Tibial nerve (tissue), 4 donors: ENCODE measurements at regions not wholly inside any gene's neighbourhood (a gene's known extent, or its start where the extent isn't known, plus 50 kb on each side); places are given as distances from the start of the nearest gene placed in this dataset.

Source experiments
- DNase-seq, 2 donors: peaks; one replicate each; pipeline ENCODE4 v3.0.0-alpha.2; 2019; ENCODE audit warnings: low spot score in 2 of 2
- H3K27ac ChIP-seq, 4 donors: fragments of 200-600 bp; sonication (generic) in 3 of 4; one replicate each; pipeline ENCODE4 v1.5.1; 2017 to 2019; ENCODE audit warnings: mild to moderate bottlenecking in 1 of 4
- H3K27me3 ChIP-seq, 2 donors: fragments of 200-600 bp; sonication (generic) in 1 of 2; one replicate each; pipeline versions ENCODE4 v1.5.1 to v1.6.0; 2017 to 2019
- H3K36me3 ChIP-seq, 3 donors: fragments of 200-600 bp; sonication (generic); one replicate each; pipeline ENCODE4 v1.5.1; 2018 to 2019
- H3K4me1 ChIP-seq, 4 donors: fragments of 200-600 bp; sonication (generic) in 3 of 4; one replicate each; pipeline ENCODE4 v1.5.1; 2017 to 2019
- H3K4me3 ChIP-seq, 4 donors: fragments of 200-600 bp; sonication (generic) in 3 of 4; one replicate each; pipeline ENCODE4 v1.5.1; 2017 to 2019; ENCODE audit warnings: mild to moderate bottlenecking in 1 of 4, moderate library complexity in 1 of 4
- H3K9me3 ChIP-seq, 4 donors: fragments of 200-600 bp; sonication (generic) in 3 of 4; one replicate each; pipeline ENCODE4 v1.5.1; 2017 to 2019
- EP300 ChIP-seq, 2 donors: sonication (generic); formaldehyde crosslinking; IDR thresholded peaks; one replicate each; pipeline ENCODE4 v1.6.1; 2017; ENCODE audit warnings: antibody characterized with exemption in 2 of 2, mild to moderate bottlenecking in 1 of 2
- POLR2A ChIP-seq, 2 donors: fragments of 450-650 bp; IDR thresholded peaks; one replicate each; pipeline ENCODE4 v1.6.1; 2017; ENCODE audit warnings: antibody characterized with exemption in 2 of 2, mild to moderate bottlenecking in 2 of 2, moderate library complexity in 2 of 2
- WGBS, 2 donors: methylation state at CpG; one replicate each; pipeline ENCODE4 v1.1.5; 2018; 5-methylcytosine and 5-hydroxymethylcytosine counted together
- TF ChIP-seq, protein P1 (sequence below), 5 experiments: fragments of 200-600 bp in 3 of 5; fragments of 450-650 bp in 2 of 5; sonication (generic) in 3 of 5; IDR thresholded peaks; one replicate each; pipeline ENCODE4 v1.5.1; 2016 to 2019; ENCODE audit warnings: antibody characterized with exemption in 5 of 5, mild to moderate bottlenecking in 3 of 5, moderate library complexity in 2 of 5

DNA sequence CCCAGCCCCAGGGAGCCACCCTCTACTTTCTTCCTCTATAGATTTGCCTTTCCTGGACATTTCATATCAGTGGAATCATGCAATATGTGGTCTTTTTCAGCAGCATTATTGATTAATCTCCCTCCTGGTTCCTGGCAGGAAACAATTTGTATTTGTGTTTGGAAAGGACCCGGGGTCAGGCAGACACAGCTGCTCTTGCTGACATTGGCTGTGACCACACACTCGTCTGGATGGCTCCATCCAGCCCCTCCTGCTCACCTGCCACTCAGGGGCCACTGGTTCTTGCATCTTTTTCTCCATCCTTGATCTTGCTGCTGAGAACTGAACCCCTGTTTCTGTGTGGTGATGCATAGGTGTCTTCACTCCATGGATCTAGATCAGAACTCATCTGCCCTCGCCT, 176.6 kb upstream of the MKI67 start:
- H3K27ac ChIP-seq, result no peak overlapping the region
- no peak overlapping the region for H3K4me3 ChIP-seq
- WGBS, 2 donors, result 58 to 64% methylated on average over 3 of the region's 3 CpGs
- TF ChIP-seq EP300 (IDR thresholded peaks at IDR 0.05) (no peak), POLR2A (IDR thresholded peaks at IDR 0.05) (no peak)
- TF ChIP-seq, protein P1, sequence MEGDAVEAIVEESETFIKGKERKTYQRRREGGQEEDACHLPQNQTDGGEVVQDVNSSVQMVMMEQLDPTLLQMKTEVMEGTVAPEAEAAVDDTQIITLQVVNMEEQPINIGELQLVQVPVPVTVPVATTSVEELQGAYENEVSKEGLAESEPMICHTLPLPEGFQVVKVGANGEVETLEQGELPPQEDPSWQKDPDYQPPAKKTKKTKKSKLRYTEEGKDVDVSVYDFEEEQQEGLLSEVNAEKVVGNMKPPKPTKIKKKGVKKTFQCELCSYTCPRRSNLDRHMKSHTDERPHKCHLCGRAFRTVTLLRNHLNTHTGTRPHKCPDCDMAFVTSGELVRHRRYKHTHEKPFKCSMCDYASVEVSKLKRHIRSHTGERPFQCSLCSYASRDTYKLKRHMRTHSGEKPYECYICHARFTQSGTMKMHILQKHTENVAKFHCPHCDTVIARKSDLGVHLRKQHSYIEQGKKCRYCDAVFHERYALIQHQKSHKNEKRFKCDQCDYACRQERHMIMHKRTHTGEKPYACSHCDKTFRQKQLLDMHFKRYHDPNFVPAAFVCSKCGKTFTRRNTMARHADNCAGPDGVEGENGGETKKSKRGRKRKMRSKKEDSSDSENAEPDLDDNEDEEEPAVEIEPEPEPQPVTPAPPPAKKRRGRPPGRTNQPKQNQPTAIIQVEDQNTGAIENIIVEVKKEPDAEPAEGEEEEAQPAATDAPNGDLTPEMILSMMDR (IDR thresholded peaks at IDR 0.05), result no peak
- H3K36me3 ChIP-seq, result no peaks in the 10 kb centered on the region
- no peaks in the 10 kb centered on the region for H3K4me1 ChIP-seq
- no peak for DNase-seq
- H3K9me3 ChIP-seq, result peaks cover 0 to 9% (median 0%) of the 10 kb centered on the region in 4 donors
- H3K27me3 ChIP-seq, result no peaks in the 10 kb centered on the region

DNA sequence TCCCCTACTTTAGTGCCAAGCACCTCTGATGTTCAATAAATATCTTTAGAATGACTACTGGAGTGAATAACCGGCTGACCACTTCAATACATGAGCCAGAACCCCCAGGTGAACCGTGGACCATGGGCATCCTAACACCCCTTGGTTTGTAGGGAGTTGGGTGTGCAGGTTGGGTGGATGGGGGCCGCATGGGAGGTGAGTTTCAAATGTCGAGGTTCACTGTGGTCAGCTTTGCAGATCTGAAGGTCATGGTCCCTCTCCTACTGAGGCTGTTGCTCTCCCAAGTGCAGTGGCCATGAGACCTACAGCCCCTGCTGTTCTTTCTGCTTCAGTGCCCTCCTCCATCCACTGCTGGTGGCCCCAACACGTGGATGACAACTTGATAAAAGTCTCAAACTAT, 178.0 kb upstream of the MKI67 start:
- no peak for DNase-seq
- Histone ChIP-seq H3K4me3 (no peak overlapping the region), H3K36me3 (no peaks in the 10 kb centered on the region), H3K9me3 (peaks cover 0 to 9% (median 0%) of the 10 kb centered on the region in 4 donors), H3K27ac (no peak overlapping the region), H3K4me1 (no peaks in the 10 kb centered on the region), H3K27me3 (no peaks in the 10 kb centered on the region)
- TF ChIP-seq, protein P1 (IDR thresholded peaks at IDR 0.05), result no peak
- no peak for TF ChIP-seq POLR2A (IDR thresholded peaks at IDR 0.05)
- TF ChIP-seq EP300 (IDR thresholded peaks at IDR 0.05), result no peak
- 85 to 88% methylated on average over 5 of the region's 5 CpGs for WGBS, 2 donors

DNA sequence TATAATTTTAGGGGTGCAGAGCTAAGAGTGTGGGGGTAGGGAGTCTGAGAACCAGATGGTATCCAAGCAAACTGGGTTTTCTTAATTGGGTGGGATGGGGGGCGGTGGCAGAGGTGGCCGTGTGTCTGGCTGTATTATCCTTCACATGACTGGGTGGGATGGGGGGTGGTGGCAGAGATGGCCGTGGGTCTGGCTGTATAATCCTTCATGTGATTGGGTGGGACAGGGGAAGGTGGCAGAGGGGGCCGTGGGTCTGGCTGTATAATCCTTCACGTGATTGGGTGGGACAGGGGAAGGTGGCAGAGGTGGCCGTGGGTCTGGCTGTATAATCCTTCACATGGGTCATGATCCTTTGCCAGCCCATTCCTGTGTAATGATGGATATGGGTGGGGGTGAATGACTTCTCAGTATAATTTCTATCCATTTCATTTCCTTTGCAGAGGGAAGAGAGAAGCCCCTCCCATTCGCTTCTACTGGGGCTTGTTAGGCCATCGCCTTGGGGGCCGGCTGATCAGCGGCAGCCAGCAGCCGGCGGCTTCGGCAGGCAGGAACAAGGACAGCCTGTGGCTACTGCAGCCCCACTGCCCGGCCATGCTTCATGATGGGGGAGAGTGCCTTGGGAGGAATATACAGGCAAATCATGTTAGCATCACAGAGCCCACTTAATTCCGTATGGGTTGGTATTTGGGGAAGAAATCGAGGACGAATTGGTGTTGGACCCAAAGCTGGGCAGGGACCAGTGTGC, 179.6 kb upstream of the MKI67 start:
- WGBS, 2 donors, result 68 to 81% methylated on average over 15 to 17 of the region's 17 CpGs
- no peak for DNase-seq

DNA sequence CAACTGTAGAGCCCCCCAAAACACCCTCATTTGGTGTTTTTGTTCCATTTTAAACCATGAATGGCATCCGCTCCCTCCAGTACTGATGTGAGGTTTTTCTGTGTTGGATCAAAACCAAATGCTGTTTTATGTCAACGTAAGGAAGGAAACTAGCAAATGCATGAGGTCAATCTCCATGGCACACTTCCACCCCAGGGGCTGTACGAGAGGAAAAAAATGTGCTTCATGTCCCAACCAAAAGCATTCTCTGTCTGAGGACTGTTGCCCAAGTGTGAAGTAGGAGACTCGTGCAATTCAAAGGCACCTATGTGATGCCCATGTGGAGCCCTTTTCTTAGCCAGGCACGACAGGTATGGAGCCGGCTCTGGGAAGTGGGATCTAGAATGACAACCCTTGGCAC, 180.3 kb upstream of the MKI67 start:
- WGBS, 2 donors, result 60 to 64% methylated on average over 6 of the region's 6 CpGs

More for the DNA sequence above, 179.6 kb upstream of the MKI67 start:
- no peak overlapping the region for H3K27ac ChIP-seq
- no peaks in the 10 kb centered on the region for H3K4me1 ChIP-seq
- H3K4me3 ChIP-seq, result no peak overlapping the region
- no peaks in the 10 kb centered on the region for H3K36me3 ChIP-seq
- peaks cover 0 to 9% (median 0%) of the 10 kb centered on the region in 4 donors for H3K9me3 ChIP-seq
- no peaks in the 10 kb centered on the region for H3K27me3 ChIP-seq
- TF ChIP-seq POLR2A (IDR thresholded peaks at IDR 0.05) (no peak), EP300 (IDR thresholded peaks at IDR 0.05) (no peak)
- TF ChIP-seq, protein P1 (IDR thresholded peaks at IDR 0.05), result no peak

DNA sequence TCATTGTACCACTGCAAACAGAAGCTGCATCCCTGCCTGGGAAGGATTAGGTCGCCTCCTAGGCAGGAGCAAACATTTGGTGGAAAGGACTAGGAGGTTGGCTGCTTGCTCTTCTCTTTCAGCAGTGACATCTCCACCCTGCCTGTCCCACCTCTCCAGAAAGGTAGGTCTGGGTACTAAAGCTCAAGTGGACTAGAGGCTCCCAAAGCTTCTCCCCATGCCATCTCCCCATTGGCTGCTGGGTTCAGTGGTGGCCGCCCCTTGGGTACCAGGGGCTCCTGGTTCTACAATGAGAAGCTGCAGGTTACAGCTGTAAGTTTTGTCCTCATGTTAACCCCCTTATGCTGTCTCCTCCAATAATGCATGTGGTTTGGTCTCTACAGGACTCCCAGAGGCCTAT, 180.7 kb upstream of the MKI67 start:
- no peak for DNase-seq
- 88 to 92% methylated on average over 2 of the region's 2 CpGs for WGBS, 2 donors
- Histone ChIP-seq H3K4me1 (no peaks in the 10 kb centered on the region), H3K9me3 (peaks cover 0 to 2% (median 0%) of the 10 kb centered on the region in 4 donors), H3K27ac (no peak overlapping the region), H3K4me3 (no peak overlapping the region), H3K27me3 (no peaks in the 10 kb centered on the region), H3K36me3 (no peaks in the 10 kb centered on the region)
- no peak for TF ChIP-seq POLR2A (IDR thresholded peaks at IDR 0.05)
- TF ChIP-seq, protein P1 (IDR thresholded peaks at IDR 0.05), result no peak
- no peak for TF ChIP-seq EP300 (IDR thresholded peaks at IDR 0.05)

More for the DNA sequence above, 180.3 kb upstream of the MKI67 start:
- H3K27me3 ChIP-seq, result no peaks in the 10 kb centered on the region
- no peak overlapping the region for H3K4me3 ChIP-seq
- no peaks in the 10 kb centered on the region for H3K36me3 ChIP-seq
- DNase-seq, result no peak
- peaks cover 0 to 7% (median 0%) of the 10 kb centered on the region in 4 donors for H3K9me3 ChIP-seq
- no peak for TF ChIP-seq POLR2A (IDR thresholded peaks at IDR 0.05)
- TF ChIP-seq EP300 (IDR thresholded peaks at IDR 0.05), result no peak
- TF ChIP-seq, protein P1 (IDR thresholded peaks at IDR 0.05), result no peak
- no peaks in the 10 kb centered on the region for H3K4me1 ChIP-seq
- no peak overlapping the region for H3K27ac ChIP-seq
